ENCODE measurements at regions not wholly inside any gene's neighbourhood (a gene's known extent, or its start where the extent isn't known, plus 50 kb on each side); places are given as distances from the start of the nearest gene placed in this dataset.

DNA sequence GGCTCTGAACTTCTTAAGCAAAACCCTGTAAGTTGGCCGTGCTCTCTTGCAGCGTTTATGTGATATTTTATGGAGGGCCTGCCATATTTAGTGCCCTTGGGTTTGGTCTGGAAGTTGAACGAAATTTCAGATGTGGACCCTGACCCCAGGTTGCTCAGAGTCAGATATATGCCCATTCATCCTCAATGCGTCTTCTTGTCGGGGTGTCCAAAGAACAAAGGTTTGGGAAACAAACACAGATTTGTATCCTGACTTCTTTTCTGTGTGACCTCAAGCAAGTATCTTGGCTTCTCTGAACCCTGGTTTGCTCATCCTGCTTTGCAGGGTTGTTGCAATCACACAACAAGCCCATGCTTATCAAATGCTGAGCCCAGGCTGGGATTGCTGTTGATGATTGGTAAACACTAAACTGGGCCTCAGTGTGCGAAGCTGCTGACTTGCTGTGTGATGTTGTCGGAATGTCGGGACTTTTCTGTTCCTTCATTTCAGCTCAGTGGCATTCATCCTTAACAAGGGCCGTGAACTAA is 103.5 kb upstream of the PTPN1 start:
- no peak for DNase-seq (ENCODE audit: low read depth)

GRCh38 chr20:50408526-50409364 is 101.4 kb upstream of the PTPN1 start:
- DNase-seq (ENCODE audit: low read depth), result no peak
- TF ChIP-seq, protein P1, sequence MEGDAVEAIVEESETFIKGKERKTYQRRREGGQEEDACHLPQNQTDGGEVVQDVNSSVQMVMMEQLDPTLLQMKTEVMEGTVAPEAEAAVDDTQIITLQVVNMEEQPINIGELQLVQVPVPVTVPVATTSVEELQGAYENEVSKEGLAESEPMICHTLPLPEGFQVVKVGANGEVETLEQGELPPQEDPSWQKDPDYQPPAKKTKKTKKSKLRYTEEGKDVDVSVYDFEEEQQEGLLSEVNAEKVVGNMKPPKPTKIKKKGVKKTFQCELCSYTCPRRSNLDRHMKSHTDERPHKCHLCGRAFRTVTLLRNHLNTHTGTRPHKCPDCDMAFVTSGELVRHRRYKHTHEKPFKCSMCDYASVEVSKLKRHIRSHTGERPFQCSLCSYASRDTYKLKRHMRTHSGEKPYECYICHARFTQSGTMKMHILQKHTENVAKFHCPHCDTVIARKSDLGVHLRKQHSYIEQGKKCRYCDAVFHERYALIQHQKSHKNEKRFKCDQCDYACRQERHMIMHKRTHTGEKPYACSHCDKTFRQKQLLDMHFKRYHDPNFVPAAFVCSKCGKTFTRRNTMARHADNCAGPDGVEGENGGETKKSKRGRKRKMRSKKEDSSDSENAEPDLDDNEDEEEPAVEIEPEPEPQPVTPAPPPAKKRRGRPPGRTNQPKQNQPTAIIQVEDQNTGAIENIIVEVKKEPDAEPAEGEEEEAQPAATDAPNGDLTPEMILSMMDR (conservative IDR thresholded peaks at IDR 0.05; ENCODE audit: low read depth, low read length), result no peak
- H3K4me3 ChIP-seq (ENCODE audit: low read depth, low read length), result no peak overlapping the region

More for the DNA sequence above, 103.5 kb upstream of the PTPN1 start:
- no peak overlapping the region for H3K4me3 ChIP-seq (ENCODE audit: low read depth, low read length)
- TF ChIP-seq, protein P1 (conservative IDR thresholded peaks at IDR 0.05; ENCODE audit: low read depth, low read length), result no peak

DNA sequence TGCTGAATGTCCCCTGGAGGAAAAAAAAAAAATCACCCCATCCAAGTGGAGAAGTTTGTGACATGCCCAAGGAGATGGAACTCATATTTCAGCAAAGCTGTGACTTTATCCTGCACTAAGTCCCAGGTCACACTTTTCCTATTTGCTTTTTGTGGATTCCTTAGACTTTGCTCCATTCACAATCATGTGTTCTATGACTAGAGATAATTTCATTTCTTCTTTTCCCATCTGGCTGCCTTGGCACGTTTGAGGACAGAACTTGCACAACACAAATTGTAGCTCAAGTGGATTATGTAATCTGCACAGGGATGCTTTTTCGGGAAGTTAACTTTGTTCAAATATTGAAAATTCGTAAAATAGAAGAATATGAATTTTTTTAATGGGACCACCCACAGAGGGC is 100.7 kb upstream of the PTPN1 start:
- H3K4me3 ChIP-seq (ENCODE audit: low read depth, low read length), result no peak overlapping the region
- DNase-seq (ENCODE audit: low read depth), result no peak
- TF ChIP-seq, protein P1 (conservative IDR thresholded peaks at IDR 0.05; ENCODE audit: low read depth, low read length), result no peak

DNA sequence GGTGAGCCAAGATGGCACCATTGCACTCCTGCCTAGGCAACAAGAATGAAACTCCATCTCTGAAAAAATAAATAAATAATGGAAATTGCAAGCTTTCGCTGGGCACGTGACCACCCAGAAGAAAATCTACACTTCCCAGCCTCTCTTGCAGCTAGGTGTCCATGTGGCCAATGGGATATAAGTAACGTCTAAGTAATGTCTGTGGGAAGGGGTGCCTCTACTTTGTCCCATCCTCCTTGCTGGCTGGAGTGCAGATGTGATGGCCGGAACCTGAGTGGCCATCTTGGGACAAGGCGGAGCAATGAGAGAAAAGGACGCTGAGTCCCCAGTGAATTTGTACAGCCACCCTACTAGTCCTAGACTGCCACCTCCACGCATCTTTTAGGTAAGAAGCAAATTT is 99.8 kb upstream of the PTPN1 start:
- no peak for DNase-seq (ENCODE audit: low read depth)
- TF ChIP-seq, protein P1 (conservative IDR thresholded peaks at IDR 0.05; ENCODE audit: low read depth, low read length), result no peak

GRCh38 chr20:50412069-50412468 is 98.1 kb upstream of the PTPN1 start:
- no peak for DNase-seq (ENCODE audit: low read depth)
- H3K4me3 ChIP-seq (ENCODE audit: low read depth, low read length), result no peak overlapping the region
- TF ChIP-seq, protein P1 (conservative IDR thresholded peaks at IDR 0.05; ENCODE audit: low read depth, low read length), result no peak

More for the DNA sequence above, 99.8 kb upstream of the PTPN1 start:
- H3K4me3 ChIP-seq (ENCODE audit: low read depth, low read length), result no peak overlapping the region

GRCh38 chr20:50412499-50412898 is 97.7 kb upstream of the PTPN1 start:
- H3K4me3 ChIP-seq (ENCODE audit: low read depth, low read length), result no peak overlapping the region
- no peak for DNase-seq (ENCODE audit: low read depth)
- TF ChIP-seq, protein P1 (conservative IDR thresholded peaks at IDR 0.05; ENCODE audit: low read depth, low read length), result no peak

All from choroid plexus epithelial cell (primary cell).